GM12864 (cell line): ENCODE measurements at regions not wholly inside any gene's neighbourhood (a gene's known extent, or its start where the extent isn't known, plus 50 kb on each side); places are given as distances from the start of the nearest gene placed in this dataset.

Source experiments
- DNase-seq: peaks from one replicate; pipeline ENCODE4 v3.0.0-alpha.2; 2011; ENCODE audit warnings: low read depth
- H3K4me3 ChIP-seq: 2 replicates; pipeline ENCODE4 v1.5.1; 2011; ENCODE audit warnings: mild to moderate bottlenecking, low read depth, low read length, control low read depth
- CTCF ChIP-seq: IDR thresholded peaks from 2 replicates; pipeline ENCODE4 v1.5.1; 2011; ENCODE audit warnings: low read depth, mild to moderate bottlenecking, moderate library complexity, low read length, control low read depth, inconsistent platforms; ENCODE audit errors: missing control alignments

GRCh38 chr2:79359419-79359818 is 153.4 kb upstream of the CTNNA2 start:
- no peak for DNase-seq
- no peak overlapping the region for H3K4me3 ChIP-seq
- no peak for TF ChIP-seq CTCF

GRCh38 chr2:79355569-79355968 is 157.3 kb upstream of the CTNNA2 start:
- no peak overlapping the region for H3K4me3 ChIP-seq
- no peak for TF ChIP-seq CTCF
- no peak for DNase-seq

- no peak for DNase-seq
- no peak for TF ChIP-seq CTCF
- no peak overlapping the region for H3K4me3 ChIP-seq
Measured at GRCh38 chr2:79327460-79327859, 167.9 kb upstream of the REG3A start.

- no peak overlapping the region for H3K4me3 ChIP-seq
- no peak for TF ChIP-seq CTCF
Measured at GRCh38 chr2:79320871-79321270, 161.3 kb upstream of the REG3A start.

GRCh38 chr2:79294994-79295393 is 135.4 kb upstream of the REG3A start:
- no peak overlapping the region for H3K4me3 ChIP-seq
- no peak for DNase-seq
- no peak for TF ChIP-seq CTCF

More at GRCh38 chr2:79320871-79321270, 161.3 kb upstream of the REG3A start:
- no peak for DNase-seq

GRCh38 chr2:79292958-79293315 is 133.4 kb upstream of the REG3A start:
- H3K4me3 ChIP-seq, result no peak overlapping the region
- DNase-seq, result no peak
- TF ChIP-seq CTCF, result no peak

- no peak overlapping the region for H3K4me3 ChIP-seq
- no peak for DNase-seq
- TF ChIP-seq CTCF, result no peak
Measured at GRCh38 chr2:79292239-79292957, 132.8 kb upstream of the REG3A start.
